Stimulated activated CD4-positive, alpha-beta T cell treated with anti-CD3 and anti-CD28 coated beads, Interleukin-15, amount 100 ng/mL, for 1 hour (primary cell): ENCODE measurements at regions not wholly inside any gene's neighbourhood (a gene's known extent, or its start where the extent isn't known, plus 50 kb on each side); places are given as distances from the start of the nearest gene placed in this dataset.
"Not testable (repeated sequence)": the region's sequence is repeated elsewhere in the genome, so short reads cannot be mapped to it uniquely, and the experiment has no call there.

Experiments used
- DNase-seq, 2 donors: peaks; one replicate each; pipeline ENCODE4 v3.0.0-alpha.2; 2020; ENCODE audit warnings: low read depth in 1 of 2, low spot score in 1 of 2

DNA sequence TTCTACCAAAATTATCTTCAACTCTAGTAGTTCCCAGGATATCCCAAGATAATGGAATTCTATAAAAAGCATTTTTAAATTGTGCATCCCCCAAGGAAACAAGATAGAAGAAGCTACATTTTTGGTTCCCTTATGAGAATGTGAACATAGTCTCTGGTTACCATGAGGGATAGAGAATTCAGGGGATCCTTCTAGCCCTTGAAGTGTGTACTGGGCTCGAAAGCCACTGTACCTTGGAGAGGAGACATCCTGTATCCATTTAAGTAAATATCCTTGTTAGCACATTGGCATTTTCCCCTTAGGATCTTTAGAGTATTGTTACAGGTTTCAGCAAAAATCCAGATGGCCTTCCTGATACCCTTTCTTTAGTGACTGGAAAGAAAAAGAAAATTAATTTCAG, 228.5 kb downstream of the RTP5 start:
- no peak for DNase-seq

DNA sequence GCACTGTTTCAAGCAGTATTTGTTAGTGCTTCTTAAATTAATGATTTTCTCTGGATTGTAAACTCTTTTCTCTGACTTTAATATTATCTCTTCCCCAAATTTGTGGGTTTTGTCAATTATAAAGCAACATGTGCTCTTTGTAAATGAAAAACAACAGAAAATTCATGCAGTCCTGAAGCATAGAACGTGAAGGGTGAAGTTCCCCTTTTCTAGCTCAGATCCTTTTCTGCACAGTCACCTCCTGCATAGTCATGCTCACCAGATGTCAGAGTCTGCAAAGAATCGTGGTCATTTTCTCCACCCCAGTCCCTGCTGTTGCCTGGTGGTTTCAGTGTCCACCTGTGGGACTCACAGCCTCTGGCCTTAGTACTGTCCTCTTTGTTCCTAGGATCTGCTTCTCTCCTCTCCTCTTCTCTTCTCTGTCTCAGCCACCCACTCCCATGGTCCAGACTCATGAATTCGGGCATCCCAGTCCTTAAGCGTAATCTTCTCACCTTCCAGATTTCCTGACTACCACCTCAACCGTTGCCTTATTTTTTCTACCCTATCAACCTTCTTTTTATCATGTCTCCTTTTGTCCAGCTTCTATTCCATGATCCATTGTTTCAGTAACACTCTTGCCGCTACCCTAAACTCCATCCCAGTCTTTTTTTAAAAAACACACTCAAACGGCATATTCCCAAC, 229.1 kb downstream of the RTP5 start:
- DNase-seq: no peak

GRCh38 chr2:242103093-242103492, 233.6 kb downstream of the RTP5 start:
- DNase-seq: not testable (repeated sequence)

GRCh38 chr2:242104202-242104956, 234.8 kb downstream of the RTP5 start:
- DNase-seq: not testable (repeated sequence)

GRCh38 chr2:242107065-242107464, 237.5 kb downstream of the RTP5 start:
- DNase-seq: not testable (repeated sequence)

- DNase-seq: not testable (repeated sequence)
Measured at GRCh38 chr2:242108797-242109500, 239.4 kb downstream of the RTP5 start.

DNA sequence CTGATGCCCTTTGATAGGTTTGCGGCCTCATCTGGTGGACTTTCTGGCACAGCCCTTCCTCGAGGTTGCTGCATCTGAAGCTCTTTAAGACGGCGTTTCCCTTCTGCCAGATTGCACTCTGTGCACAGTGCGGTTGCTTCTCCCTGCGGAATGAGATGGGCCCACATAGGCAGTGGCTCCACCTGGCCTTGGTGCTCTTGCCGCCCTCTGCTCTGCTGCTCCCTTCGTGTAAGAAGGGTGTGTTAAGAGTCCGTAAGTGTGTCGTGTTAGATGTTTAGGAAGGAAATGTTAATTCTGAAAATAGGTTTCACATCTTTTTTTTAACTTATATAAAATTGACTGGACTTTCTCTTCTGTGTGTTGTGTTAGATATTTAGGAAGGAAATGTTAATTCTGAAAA, 240.3 kb downstream of the RTP5 start:
- DNase-seq: not testable (repeated sequence)

DNA sequence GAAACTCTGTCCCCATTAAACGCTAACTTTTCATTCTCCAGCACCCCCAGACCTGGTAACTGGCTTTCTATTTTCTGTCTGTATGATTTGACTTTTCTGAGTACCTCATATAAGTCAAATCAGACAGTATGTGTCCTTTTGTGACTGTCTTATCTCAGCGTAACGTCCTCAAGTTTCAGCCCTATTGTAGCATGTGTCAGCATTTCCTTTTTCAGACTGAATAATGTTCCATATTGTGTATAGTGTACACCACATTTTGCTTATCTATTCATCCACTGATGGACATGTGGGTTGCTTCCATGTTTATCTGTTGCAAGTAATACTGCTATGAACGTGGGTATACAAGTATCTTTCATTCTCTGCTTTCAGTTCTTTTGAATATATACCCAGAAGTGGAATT, 242.4 kb downstream of the RTP5 start:
- not testable (repeated sequence) for DNase-seq

- not testable (repeated sequence) for DNase-seq
Measured at GRCh38 chr2:242113492-242113891, 244.0 kb downstream of the RTP5 start.

DNA sequence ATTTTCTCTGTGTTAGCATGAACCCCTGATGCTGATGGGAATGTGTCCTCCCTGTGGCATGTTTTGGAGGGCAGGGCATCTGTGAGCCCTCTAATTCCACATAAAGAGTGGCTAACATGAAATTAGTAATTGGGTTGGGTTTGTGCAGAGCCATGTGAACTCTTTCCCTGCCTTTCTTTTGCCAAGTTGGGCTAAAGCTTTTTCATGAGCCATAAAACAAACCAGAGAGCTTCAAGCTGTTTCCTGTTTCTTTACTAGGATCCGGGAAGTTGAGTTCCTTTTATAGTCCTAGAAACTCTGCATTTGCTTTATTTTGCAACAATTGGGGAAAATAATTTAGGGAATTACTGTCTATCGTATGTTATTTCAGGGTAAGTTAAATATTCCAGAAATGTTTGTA, 247.1 kb downstream of the RTP5 start:
- DNase-seq: not testable (repeated sequence)

- DNase-seq: not testable (repeated sequence)
Measured at GRCh38 chr2:242117305-242117704, 247.8 kb downstream of the RTP5 start.

GRCh38 chr2:242119682-242120081, 250.2 kb downstream of the RTP5 start:
- DNase-seq: not testable (repeated sequence)

DNA sequence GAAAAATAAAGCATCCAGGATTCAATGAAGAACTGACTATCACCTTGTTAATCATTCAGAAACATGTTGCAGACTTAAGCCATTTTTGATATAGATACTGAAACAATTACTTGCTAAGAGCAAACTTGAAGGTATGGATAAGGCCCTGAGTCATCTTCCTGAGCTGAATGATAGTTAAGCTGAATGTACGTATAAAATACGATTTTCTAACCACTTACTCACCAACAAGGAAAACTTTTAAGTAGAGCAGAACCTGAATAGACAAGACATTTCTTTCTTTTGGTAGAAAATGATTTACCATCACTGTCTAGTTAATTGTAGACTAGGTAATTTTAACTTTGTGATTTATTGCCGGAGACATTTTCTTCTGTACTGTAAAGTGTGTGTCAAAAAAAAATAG, 261.2 kb downstream of the RTP5 start:
- DNase-seq: not testable (repeated sequence)

DNA sequence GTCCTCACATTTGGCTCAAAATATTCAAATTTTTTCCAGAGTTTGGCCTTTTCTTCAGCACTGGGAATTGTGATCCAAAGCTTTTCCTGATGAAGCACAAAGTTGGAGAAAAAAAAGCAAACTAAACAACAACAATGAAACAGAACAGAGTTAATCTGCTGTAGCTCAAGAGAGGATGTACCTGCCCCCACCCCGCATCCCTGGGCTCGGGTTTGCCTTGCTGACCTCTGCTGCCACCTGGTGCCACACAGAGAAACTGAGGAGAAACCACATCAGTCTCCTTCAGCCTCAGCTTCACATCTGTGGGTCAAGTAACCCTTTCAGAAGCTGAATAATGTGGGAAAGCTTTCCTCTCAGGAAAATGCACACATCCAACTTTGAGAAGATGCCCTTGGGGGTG, 290.4 kb downstream of the RTP5 start:
- DNase-seq: not testable (repeated sequence)

GRCh38 chr2:242165115-242165514, 295.6 kb downstream of the RTP5 start:
- DNase-seq: not testable (repeated sequence)

DNA sequence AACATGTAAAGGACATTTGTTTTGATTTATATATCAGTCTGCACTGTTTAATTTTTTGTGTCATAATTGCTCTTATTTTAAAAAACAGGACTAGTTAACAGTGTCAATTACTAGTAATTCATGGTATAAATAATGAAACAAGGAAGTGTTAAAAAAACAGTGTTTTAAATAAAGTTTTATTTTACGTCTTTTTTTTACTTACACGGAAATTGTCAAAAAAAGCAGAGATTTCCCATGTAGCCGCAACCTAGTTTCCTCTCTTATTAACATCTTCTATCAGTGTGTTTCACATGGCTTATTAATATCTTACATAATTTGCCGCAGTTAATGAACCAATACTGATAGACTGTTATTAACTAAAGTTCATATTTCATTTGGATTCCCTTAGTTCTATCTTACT, 301.8 kb downstream of the RTP5 start:
- DNase-seq: not testable (repeated sequence)
